ENCODE measurements at regions not wholly inside any gene's neighbourhood (a gene's known extent, or its start where the extent isn't known, plus 50 kb on each side); places are given as distances from the start of the nearest gene placed in this dataset.
"Not testable (repeated sequence)": the region's sequence is repeated elsewhere in the genome, so short reads cannot be mapped to it uniquely, and the experiment has no call there.

DNA sequence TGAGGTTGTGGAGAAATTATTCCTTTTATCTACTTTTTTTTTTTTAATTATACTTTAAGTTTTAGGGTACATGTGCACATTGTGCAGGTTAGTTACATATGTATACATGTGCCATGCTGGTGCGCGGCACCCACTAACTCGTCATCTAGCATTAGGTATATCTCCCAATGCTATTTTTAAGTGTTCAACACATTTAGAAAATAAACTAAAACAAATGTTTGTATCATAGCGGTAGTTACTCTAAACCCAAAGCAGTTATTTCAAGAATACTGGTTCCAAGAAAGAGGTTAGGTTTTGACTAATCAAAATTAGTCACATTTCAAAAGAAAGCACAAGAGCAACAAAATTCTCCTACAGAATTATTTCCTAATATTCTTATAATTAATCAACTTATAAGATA lies 119.5 kb upstream of the SEM1 start:
- not testable (repeated sequence) for DNase-seq

DNA sequence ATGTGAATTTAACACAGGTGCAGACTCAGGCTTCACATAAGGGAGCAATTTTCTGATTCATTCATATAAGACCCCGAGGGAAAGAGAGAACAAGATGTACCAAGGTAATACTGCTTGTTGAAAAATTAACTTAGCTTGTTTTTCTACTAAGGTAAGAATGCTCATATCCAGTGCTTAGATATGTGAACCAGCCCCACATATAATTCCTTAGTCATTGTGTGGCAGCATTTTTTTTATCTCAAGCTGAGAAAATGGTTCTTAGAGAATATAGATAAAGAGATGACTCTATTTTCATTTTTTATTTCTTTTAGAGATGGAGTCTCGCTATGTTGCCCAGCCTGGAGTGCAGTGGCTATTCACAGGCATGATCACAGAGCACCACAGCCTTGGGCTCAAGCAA lies 121.8 kb upstream of the SEM1 start:
- no peak for DNase-seq

DNA sequence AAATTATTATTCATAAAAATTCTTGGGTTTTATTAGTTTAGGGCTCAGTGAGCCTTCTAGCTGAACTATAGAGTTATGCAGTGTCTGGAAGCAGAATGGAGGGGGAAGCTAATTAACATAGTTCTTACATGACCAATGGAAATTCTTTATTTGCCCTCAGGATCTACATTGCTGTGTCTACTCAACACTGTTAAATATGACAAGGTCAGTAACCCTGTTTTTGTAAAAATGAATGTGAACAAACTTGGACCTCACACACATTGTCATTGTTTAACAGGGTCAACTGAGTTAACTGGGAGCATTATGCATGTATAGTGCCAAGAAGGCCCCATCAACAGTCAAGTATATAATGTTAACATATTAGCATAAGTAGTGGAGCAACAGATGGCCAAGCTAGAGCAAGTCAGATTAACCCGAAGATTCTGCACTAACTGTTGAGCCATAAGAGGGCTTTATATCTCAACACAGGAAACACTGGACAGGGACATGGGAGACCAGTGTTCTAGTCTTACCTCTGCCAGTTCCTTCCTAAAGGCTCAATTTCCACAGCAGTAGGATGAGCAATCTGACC lies 122.5 kb upstream of the SEM1 start:
- DNase-seq, result no peak

DNA sequence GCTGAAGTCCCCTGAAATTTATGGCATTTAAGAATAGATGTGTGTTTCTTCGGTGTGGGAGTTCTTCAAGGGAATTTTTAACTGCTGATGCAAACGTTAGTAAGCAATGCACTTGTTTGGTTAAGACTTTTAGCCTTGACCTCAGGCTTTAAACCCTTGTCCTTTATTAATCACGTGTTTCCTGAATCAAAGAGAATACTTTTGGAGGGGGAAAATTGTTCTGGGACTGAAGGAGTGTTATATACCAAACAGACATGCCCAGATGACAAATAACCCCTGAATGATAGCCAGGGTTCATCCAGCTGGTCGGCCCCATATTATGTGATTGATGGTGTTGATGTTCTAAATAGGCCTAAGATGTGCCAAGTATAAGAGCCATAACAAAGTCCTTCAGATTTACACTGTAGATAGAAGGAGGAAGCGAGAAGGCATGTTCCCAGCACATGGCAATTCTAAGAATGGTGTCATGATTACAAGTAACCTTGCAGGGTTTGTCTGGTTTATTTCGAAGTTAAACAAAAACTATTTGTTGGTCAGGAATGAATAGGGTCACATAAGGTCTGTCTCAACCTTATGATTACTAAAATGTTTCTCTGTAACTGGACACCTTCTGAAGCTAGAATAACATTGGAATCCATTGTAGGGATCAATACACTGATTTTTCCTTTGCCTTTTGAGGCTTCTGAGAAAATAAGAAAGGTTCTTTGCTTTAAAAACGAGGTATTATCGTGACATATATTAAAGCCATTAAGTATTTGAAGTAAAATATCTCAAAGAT lies 124.2 kb upstream of the SEM1 start:
- no peak for DNase-seq

DNA sequence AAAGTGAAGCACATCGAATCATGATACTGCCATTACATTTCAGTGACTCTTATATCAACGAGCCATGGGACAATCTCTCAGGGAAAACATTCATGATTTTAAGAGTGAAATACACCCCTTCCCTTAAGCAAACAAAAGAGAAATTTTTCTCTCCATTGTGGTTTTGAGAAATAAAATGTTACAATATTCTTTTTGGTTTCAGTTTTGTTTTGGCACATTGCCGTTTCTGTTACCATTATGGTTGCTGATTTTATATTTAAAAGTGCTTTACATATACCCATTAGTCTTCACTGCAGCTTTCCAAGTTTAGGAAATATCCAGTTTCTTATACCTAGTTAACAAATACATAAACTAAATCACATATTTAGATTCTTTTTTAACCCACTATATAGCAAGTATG lies 126.8 kb upstream of the SEM1 start:
- DNase-seq, result no peak

DNA sequence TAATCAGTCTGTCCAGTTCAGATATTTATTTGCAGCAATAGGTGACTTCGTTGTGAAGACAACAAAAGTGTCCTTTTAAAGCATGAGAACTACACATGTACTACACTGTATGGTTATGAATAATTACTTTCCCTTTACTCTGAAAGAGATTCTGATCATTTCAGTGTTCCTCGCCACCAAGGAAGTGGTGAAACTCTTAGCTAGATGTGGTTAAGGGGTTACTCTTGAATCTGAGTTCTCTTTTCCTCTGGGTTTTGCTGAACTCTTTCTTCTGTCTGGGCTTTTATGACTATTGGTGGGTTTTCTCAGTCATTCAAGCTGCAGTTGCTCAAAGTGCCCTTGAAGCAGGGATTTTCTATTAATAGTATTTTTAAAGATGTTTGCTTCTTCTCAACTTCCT lies 127.9 kb upstream of the SEM1 start:
- no peak for DNase-seq

DNA sequence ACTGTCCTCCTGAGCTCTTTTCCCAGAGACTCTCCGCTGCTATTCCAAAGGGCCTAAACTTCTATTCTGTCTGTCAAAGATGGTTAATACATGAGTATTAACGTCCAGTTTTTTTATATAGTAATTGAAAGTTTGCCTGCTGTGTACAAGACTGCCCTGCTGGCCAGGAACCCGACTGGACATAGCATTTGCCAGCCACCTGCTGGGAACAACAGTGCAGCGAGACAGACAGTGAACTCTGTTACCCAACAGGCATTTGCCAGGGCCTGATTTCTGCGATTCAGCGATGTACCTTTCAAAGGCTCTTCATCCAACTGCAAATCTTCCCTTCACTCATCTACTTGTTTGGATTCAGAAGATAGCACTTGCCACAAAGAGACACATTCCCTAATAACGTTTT lies 128.8 kb upstream of the SEM1 start:
- no peak for DNase-seq

DNA sequence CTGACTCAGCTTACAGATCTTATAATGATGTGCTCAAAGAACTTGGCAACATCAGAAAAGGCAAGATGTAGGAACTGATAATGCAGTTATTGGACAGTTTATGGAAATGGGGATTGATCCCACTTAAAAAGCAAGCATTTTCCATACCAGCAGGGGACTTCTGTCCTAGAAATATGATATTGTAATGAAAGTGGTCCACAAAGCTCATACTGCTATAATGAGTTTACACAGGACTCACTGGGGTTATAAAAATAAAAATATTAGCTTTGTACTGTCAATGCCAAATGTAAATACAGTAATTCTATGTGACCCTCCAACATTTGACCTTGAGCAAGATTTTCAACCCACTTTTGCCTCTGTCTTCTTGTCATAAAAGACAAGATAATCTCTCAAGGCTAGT lies 145.5 kb upstream of the SEM1 start:
- DNase-seq, result no peak

DNA sequence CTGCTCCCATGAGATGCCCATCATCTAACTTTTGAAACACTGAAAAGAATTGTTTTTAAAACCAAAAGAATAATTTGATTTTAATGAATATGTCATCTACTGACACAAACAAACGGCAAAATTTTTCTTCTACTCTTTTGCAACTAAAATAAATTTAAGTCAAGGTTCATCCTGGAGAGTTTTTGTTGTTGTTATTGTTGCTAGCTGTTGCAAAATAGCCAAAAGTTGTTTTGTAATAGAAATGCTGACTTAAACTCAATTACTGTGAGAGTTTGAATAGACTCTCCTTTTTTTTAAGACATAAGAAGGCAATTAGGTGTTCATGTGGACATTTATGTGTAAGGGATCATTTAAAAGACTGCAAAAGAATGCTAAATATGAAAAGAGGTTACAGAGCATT lies 146.0 kb upstream of the SEM1 start:
- no peak for DNase-seq

DNA sequence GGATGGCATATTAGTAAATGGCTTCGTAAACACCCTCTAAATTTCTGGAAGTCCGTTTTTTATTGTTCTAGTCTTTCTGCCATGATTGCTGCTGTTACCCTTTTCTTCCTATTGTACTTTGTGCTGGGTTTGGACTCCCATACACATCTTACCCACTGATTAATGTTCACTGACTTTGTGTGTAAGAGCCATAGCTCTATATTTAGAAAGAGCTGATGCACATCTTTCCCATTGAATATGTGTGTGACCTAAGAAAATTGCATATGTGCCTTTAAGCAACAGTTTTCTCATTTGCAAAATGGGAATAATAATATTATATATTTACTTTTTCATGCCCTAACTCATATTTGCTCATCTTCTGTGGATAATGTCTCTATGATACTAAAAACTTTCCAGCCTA lies 135.8 kb upstream of the DLX6 start:
- no peak for DNase-seq

DNA sequence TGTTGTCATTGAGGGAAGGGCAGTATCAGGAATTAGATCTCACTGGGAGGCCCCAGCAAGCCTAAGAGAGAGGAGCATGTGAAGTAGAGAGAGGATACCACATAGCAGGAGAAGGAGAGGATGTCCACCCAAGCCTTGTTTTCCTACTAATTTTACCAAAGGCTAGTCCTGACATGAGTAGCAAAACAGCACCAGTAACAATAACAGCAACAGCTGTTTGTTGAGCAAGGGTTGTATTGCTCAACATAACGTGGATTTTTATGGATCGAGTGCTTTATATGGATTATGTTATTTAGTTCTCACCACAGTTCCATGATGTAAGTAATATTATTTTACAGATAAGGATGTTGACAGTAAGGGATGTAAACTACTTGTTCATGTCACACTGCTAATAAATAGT lies 135.2 kb upstream of the DLX6 start:
- no peak for DNase-seq

DNA sequence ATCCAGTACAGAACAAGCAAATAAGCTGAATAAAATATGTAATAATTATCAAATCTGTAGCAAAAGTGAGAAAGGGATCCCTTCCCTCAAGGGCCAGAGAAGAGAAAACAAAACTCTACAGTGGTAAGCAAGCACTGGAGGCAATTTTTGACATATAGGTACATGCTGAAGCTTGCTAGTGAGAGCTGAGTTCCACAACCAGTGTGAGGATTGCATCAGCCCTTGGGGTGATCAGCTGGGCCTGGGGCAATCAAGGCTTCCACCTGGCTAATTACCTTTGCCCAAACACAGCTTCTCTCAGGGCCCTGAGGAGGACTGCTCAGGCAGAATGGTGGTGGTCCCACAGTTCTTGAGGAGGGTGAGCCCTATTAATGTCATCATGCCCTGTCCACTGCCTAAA lies 134.4 kb upstream of the DLX6 start:
- no peak for DNase-seq

DNA sequence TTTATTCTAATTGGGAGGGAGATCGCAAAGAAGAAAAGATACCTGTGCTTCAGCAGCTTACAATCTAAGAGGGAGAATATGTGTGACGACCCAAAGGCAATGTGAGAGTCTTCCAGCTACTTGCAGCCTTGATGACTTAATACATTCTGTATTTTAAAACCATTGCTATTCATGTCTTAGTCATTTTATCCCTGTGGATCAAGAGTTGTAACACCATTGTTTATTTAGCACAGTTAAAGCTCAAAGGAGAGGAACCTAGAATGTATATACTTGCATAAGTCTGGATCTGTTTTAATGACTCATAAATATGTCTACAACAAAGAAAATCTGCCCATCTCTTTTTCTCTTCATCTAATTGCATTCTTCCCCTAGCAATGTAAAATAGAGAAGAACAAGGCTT lies 117.9 kb upstream of the DLX6 start:
- no peak for DNase-seq

DNA sequence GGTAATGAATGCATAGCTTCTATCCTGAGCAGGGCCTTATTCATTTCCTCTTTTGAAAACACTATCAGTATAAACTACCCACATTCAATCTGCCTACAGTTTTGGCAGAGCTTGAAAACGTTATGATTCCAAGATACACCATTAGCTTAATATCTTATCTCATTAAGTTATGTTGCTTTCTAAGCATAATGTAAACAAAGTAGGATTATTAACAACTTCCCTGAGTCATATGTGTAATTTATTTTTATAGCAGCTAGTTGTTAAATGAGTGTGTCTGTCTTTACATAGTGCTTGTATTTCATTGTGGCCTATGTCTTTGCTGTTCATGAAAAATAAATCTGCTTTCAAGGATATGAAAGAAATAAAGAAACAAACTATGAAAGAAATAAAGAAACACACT lies 106.2 kb upstream of the DLX6 start:
- no peak for DNase-seq

DNA sequence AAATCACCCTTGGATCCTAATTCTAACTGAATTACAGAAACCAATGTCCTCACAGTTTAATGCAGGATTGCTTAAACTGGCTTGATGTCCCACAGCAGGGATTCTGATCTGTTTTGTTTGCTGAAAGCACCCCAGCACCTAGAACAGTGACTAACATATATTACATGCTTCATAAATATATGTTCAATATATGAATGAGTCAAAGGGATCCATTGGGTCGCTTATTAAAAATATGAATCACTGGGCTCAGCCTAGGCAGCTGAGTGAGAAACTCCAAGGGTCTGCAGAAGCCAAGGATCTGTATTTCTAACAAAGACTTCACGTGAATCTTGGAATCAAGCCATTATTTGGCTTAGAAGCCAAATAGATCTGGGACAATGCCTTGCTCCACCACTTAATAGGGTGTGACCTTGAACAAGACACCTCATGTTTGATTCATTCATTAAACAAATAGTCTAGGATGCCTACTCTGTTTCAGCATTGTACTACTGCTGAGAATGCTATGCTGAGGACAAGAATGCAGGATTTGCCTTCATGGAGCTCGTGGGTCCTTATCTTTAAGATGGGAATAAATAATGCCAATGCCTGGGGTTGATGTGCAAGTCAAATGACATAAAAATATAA lies 103.4 kb upstream of the DLX6 start:
- no peak for DNase-seq

DNA sequence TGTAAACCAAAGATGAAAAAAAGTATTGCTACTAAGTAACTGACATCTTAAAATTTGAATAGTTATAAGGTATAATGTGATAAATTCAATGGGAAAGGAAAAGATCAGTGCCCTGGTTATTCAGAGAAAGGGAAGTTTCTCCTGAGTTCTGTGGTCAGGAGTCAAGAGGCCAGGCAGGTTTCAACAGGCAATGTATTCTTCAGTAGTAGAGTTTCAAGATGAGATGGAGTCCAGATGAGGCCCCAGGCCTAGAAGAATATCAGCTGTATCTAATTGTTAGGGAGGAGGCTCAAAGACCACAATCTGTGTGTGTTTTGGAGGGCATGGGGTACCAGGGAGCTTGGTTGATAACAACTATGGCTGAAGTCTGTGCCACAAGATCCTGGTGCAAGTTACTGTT lies 101.4 kb upstream of the DLX6 start:
- no peak for DNase-seq

DNA sequence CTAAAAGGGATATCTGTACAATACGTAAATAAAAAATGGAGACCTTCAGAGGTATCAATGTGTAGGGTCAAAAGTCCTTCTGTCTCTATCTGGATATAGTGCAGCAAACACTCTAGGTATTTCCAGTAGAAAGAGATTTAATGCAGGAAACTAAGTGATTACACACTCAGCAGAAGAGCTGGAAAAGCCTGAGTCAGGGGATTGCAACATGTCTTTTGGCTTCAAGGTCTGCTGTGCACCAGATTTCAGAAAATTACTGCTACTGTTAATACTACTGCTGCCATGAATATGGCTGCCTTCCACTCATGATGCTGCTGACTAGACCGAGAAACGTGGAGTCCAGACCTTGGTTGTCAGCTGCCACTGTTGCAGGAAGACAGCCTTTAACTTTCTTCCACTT lies 94.9 kb upstream of the DLX6 start:
- no peak for DNase-seq

DNA sequence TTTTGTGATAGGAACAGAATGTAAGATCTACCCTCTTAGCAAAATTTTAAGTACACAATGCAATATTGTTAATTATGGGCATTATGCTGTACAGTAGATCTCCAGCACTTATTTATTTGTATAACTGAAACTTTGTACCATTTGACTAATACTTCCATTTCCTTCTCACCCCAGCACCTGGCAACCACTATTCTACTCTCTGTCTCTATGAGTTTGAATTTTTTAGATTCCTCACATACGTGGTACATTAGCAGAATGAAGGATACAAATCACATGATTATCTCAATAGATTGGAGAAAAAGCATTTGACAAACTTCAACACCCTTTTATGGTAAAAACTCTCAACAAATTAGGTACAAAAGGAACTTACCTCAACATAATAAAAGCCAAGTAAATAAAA lies 90.3 kb upstream of the DLX6 start:
- DNase-seq, result no peak

DNA sequence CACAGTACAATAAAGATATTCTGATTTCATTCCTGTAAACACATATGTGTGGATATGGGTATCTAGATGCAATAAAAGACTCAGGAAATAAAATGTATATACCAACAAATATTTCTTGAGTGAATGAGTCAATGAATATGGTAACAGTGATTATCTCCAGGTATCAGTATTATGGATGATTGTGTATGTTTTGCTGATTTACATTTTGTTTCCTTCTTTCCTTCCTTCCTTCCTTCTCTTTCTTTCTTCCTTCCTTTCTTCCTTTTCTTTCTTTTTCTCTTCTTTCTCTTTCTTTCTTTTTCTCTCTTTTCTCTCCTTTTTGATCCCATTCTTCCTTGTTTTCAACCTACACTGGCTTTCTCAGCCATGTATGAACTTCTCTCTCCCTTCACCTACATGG lies 85.3 kb upstream of the DLX6 start:
- DNase-seq, result no peak

DNA sequence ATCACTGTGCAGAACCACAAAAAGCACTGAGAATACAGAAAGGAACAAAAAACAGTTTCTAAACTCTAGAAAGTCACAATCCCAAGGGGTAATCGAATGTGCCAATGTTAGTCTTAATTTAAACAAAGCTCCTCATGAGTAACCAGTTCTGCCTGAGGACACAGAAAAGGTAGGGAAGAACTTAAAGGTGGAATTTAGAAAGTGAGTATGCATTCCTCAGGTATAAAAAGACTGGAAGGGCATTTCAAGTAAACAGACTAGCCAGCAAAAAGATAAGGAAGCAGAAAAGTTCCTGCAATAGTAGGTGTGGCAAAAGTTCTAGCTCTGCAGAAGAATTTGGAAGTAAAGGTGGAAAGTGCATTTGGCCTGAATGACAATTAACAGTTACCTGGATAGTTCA lies 84.6 kb upstream of the DLX6 start:
- no peak for DNase-seq

DNA sequence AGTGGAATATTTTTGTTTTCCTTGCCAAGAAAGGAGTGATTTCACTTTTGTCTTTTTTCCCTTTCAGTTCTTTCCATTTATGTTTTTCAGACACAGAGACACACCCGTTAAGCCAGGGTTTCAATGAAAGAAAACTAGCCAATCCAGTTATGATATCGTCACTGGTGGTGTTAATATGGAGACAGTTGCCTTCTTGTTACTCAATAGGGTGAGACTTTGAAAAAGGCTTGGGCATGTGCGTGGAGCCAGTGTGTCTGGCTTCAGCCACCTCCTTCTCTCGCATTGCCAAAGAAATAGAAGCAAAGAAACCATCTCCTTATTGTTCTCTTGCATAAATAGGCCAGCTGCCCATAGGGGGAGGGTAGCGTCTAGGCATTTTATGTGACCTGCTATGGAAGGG lies 84.1 kb upstream of the DLX6 start:
- DNase-seq, result no peak

DNA sequence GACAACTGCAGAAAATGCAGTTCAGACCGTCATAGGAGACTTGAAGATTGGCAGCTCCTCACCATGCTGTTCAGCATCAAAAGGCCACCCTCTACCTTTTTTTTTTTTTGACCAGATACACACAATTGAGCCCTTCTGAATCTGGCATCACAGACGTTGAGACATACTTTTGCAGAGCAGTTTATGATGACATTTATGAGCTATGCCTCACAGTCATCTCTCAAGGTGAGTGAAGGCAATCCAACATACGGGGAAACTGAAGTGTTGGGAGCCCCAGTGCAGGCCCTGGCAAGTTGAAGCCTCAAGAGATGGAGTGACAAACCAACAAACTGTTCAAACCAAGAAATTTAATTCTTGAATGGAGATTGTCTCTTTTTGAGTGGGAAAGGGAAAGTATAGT lies 83.6 kb upstream of the DLX6 start:
- no peak for DNase-seq

DNA sequence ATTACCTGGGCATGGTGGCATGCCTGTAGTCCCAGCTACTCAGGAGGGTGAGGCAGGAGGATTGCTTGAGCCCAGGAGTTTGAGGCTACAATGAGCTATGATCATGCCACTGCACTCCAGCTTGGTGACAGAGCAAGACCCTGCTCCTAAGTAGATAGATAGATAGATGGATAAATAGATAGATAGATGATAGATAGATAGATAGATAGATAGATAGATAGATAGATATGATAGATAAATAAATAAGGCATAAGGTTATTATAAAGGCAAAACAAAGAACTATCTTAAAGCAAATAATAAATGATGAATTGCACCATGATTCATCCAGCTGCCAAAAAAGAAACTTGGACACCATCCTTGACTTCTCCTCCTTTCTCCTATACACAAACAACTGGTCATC lies 82.0 kb upstream of the DLX6 start:
- DNase-seq, result not testable (repeated sequence)

DNA sequence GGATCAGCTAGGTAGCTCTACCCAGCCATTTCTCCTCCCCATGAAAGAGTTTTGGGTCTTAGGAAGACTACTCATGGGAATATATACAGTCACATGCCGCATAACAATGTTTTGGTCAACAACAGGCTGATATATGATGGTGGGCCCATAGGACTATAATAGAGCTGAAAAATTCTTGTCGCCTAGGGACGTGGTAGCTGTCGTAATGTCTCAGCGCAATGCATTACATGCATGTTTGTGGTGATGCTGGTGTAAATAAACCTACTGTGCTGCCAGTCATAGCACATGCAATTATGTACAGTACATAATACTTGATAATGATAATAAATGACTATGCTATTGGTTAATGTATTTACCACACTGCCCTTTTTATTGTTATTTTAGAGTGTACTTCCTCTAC lies 78.2 kb upstream of the DLX6 start:
- no peak for DNase-seq

DNA sequence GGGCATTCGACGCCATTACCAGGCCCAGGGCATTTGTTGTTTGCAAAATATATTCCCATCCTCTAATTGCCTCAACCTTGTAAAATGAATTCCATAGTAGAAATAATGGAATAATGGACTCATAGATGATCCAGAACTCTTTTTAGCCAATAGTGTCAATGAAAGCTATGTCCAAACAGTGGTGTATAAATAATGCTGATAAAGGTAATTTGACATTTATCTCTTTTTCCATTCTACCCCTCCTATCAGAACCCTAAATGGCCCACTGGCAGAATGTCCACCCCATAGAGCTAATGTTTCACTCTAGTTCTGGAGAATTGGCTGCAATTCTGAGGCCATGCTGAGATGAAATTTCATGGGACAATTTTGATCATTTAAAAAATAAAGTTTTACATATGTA lies 76.4 kb upstream of the DLX6 start:
- DNase-seq, result no peak

Data from femur (tissue), 1 donor.